NCI-H748 (cell line): ENCODE measurements at regions not wholly inside any gene's neighbourhood (a gene's known extent, or its start where the extent isn't known, plus 50 kb on each side); places are given as distances from the start of the nearest gene placed in this dataset.
"Not testable (repeated sequence)": the region's sequence is repeated elsewhere in the genome, so short reads cannot be mapped to it uniquely, and the experiment has no call there.

ENCODE experiments used
- DNase-seq: peaks from one replicate; lab custom pipeline; 2025; ENCODE audit not compliant: unreplicated experiment; lab: John Stamatoyannopoulos, UW

GRCh38 chr4:153877898-153878297 lies 89.0 kb upstream of the SFRP2 start:
- no peak for DNase-seq

GRCh38 chr4:153873741-153874140 lies 84.9 kb upstream of the SFRP2 start:
- DNase-seq, result no peak

GRCh38 chr4:153866766-153867165 lies 77.9 kb upstream of the SFRP2 start:
- not testable (repeated sequence) for DNase-seq

- no peak for DNase-seq
Measured at GRCh38 chr4:153852501-153852900, 63.6 kb upstream of the SFRP2 start.

GRCh38 chr4:153850533-153851280 lies 61.8 kb upstream of the SFRP2 start:
- DNase-seq, result no peak

- DNase-seq, result no peak
Measured at GRCh38 chr4:153844144-153844543, 55.3 kb upstream of the SFRP2 start.
